ENCODE measurements at regions not wholly inside any gene's neighbourhood (a gene's known extent, or its start where the extent isn't known, plus 50 kb on each side); places are given as distances from the start of the nearest gene placed in this dataset.
"Not testable (repeated sequence)": the region's sequence is repeated elsewhere in the genome, so short reads cannot be mapped to it uniquely, and the experiment has no call there.

DNA sequence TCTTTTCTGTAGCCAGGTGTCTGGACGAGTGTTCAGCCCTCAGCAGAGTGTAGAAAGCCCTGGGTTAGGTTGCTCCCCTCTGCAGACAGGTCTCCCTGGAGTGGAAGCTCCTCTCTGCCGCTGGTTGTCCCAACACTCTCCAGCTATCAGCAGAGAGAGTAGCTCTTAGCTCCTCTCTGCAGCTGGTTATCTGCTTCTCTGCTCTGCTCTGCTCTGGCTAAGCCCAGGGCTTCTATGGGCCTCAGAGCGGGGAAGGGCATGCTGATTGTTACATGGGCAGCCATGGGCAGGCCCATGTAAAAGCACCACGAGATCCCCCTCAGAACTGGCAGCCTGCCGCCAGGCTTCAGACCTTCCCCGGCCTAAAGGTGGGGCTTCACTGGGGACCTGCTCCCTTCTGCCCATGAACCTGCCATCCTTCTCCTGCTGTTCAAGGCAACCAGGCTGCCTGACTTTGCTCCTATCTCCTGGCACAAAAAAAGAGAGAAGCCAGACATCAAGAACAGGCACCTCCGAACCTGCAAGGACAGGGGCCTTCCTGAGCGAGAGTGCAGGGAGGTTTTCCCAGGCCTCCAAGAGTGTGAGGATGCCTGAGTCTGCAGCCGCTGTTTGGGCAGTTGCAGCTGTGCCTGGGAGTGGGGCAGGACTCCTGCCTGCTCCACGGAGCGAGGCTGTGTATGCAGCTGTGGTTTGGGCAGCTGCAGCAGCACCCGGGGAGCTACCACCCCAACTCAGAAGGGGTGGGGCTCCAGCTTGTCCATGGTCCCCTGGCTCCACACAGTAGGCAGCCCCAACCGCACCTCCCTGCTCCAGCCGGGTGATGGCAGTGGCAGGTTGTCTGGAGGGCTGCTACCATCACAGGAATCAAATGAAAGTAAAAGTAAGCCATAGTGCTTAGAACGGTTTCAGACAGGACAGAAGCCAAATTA, 973.7 kb downstream of the LTN1 start:
- no peak overlapping the region for H3K4me3 ChIP-seq (ENCODE audit: low read depth, low read length)
- TF ChIP-seq, protein P1, sequence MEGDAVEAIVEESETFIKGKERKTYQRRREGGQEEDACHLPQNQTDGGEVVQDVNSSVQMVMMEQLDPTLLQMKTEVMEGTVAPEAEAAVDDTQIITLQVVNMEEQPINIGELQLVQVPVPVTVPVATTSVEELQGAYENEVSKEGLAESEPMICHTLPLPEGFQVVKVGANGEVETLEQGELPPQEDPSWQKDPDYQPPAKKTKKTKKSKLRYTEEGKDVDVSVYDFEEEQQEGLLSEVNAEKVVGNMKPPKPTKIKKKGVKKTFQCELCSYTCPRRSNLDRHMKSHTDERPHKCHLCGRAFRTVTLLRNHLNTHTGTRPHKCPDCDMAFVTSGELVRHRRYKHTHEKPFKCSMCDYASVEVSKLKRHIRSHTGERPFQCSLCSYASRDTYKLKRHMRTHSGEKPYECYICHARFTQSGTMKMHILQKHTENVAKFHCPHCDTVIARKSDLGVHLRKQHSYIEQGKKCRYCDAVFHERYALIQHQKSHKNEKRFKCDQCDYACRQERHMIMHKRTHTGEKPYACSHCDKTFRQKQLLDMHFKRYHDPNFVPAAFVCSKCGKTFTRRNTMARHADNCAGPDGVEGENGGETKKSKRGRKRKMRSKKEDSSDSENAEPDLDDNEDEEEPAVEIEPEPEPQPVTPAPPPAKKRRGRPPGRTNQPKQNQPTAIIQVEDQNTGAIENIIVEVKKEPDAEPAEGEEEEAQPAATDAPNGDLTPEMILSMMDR (IDR thresholded peaks at IDR 0.05; ENCODE audit: borderline replicate concordance, insufficient read depth, low read depth, low read length) = no peak

DNA sequence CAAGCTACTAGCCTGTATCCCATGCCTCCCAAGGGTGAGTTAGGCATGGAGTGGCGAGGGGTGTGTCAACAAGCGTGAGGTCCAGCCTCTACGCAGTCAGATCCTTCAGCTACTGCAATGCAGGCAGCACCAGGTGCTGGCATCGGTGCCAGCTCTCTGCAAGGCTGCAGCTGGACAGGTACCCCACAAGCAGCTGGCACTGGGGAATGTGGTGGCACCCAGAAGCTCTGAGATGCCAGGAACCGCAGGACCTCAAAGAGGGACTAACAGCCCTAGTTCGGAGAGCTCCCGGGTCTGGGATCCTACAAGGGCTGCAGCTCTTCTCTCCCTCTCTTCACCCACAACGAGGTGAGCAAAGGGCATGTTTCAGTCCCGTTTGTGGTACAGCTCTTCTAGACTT, 974.5 kb downstream of the LTN1 start:
- no peak overlapping the region for H3K4me3 ChIP-seq (ENCODE audit: low read depth, low read length)
- TF ChIP-seq, protein P1 (IDR thresholded peaks at IDR 0.05; ENCODE audit: borderline replicate concordance, insufficient read depth, low read depth, low read length) = no peak

DNA sequence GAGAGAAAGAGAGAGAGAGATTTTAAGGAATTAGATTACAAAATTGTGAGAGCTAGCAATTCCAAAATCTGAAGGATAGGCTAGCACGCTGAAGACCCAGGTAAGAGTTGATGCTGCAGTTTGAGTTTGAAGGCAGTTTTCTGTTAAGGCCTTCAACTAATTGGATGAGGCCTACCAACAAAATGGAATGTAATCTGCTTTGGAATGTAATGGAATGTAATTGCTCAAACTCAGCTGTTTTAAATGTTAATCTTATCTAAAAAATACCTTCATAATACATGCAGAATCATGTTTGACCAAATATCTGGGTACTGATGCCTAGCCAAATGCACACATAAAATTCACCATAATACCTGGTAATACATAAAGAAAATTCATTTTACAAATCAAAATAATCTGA, 976.1 kb downstream of the LTN1 start:
- TF ChIP-seq, protein P1 (IDR thresholded peaks at IDR 0.05; ENCODE audit: borderline replicate concordance, insufficient read depth, low read depth, low read length) = no peak

DNA sequence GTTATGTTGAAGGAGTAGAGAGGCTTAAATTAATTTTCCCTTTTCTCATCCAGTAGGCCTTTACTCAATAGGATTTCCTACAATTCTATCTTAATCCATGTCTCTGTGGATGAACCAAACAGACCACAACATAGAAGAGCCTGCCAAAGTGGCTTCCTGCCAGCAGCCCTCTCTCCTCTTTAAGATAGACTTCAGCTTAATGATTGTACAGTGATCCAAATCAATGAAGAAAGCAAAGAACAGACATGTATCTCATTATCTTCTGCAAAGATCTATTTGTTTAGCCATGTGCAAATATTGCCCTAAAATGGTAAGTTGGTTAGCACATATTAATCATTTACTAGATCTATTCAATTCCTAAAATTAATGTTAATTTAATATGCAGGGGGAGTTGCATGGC, 979.6 kb downstream of the LTN1 start:
- not testable (repeated sequence) for H3K4me3 ChIP-seq (ENCODE audit: low read depth, low read length)

More for the DNA sequence above, 976.1 kb downstream of the LTN1 start:
- no peak overlapping the region for H3K4me3 ChIP-seq (ENCODE audit: low read depth, low read length)

DNA sequence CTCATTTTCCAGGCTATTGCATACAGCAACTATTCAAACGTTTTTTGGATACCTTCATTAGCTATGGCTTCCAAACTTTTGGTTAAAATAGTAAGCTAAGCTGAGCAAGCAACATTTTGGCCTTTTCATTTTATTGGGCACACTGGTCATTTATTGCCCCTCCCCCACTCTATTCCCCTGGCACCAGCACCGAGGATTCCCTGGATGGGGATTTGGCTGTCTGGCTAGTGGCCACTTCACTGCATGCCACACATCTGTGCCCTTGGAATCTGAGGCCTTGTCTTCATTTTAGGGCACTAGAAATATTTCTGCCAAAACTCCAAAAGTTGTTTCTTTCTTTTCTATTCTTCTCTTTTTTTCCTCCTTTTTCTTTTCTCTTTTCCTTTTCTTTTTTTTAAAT, 980.7 kb downstream of the LTN1 start:
- not testable (repeated sequence) for H3K4me3 ChIP-seq (ENCODE audit: low read depth, low read length)

DNA sequence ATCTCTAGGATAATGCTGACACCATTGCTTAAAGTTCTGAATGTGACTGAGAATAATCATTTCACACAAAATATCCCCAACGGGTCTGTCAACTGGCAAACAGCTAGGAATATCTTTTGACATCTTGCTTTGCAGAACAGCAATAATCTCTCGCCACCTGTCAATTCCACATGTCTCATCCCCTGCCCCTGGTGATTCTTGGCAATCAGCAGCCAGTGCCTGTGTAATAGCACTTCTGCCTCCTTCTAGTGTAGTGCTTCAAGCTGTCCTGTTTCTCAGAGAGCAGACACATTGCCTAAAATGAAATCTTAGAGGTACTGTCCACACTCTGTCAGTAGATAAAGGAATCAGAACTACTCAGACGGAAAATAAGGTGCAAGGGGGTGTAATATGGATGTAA, 984.4 kb downstream of the LTN1 start:
- not testable (repeated sequence) for H3K4me3 ChIP-seq (ENCODE audit: low read depth, low read length)

DNA sequence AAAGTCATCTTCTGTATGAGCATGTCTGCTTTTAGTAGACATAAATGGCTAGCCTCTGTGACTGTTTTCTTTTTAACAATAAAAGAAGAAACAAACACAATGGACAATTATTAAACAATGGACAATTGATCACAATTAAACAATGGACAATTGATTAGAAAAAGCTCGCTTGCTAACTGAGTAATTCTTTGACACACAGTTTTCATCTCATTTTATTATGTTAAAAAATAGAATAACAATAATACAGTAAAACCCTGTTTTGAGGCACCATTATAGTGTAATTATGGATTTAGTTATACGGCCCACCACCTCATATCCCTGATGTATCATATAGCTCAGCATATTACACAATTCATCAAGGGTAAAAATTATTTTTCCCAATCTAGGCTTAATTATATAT, 989.0 kb downstream of the LTN1 start:
- H3K4me3 ChIP-seq (ENCODE audit: low read depth, low read length) = not testable (repeated sequence)

DNA sequence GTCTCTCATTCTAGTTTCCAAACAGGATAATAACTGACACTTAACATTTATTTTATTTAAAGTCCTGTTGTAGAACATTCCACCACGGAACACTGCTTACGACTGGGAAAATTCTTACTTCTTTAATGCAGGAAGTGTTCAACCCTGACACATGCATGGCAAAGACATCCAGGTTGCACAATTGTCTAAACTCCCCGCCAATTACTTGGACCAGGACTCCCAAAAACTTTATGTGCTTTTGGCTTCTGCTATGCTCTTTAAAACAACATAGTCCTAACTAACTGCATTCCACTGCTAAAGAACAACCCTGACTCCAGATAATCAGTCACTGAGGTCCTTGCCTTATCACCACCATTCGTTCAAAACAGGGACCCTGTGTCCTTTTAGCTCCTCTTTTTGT, 995.8 kb downstream of the LTN1 start:
- not testable (repeated sequence) for H3K4me3 ChIP-seq (ENCODE audit: low read depth, low read length)

DNA sequence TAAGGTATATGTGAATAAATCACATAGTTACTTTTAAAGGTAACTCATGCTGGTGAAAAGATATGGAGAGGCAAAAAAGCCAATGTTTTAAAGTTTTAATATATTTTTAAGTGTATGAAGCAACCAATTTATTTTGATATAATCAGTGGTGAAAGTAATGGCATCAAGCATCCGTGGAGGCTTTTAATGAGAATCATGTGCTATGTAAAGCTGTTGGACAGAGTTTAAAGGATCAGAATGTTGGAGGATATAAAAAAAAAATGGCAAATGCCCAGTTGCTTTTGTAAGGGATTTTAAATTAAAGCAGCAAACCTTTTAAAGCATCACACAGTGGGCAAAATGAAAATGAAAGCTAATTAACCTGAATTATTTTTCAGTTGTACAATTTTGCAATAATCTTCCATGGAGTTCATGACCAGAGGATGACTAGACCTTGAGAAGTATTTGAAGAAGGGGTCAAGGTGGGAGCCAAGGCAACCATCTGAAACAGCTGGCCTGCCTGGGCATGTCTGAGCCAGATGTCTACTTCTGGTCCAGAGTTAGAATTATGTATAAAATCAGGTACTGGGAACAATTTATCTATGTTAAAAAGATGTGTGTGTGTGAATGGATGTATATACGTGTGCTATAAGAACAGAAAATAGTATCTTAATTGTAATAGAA, 1007.9 kb downstream of the LTN1 start:
- H3K4me3 ChIP-seq (ENCODE audit: low read depth, low read length) = not testable (repeated sequence)

DNA sequence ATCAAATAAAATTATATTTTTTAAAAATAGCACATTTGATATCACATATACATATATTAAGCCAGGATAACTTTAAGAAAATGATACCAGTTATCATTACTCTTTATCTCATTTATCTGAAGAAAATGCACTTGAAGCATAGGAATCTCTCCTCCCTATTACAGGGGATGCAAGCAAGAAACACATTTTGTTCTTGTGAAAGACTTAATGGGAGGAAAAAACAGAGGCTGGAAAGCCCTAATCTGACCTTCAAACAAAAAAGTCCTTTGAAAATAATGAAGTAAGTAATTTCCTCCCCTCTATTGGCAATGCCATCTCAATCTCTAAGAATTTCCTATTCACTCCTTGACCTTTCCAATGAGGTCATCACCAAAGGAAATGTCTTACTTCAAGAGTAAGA, 1012.6 kb upstream of the ADAMTS5 start:
- not testable (repeated sequence) for H3K4me3 ChIP-seq (ENCODE audit: low read depth, low read length)

DNA sequence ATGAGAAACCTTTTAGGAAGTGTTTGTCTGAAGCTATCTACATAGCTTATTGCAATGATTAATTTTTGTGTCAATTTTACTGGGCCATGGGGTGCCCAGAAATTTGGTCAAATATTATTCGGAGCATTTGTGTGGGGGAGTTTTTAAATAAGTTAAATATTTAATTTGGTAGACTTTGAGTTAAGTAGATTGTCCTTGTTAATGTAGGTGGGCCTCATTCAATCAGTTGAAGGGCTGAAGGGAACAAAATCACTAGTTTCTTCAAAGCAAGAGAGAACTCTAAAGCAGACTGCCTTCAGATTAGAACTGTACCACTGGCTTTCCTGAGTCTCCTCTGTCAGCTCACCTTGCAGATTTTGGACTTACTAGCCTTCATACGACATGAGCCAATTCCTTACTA, 1008.6 kb upstream of the ADAMTS5 start:
- TF ChIP-seq, protein P1 (IDR thresholded peaks at IDR 0.05; ENCODE audit: borderline replicate concordance, insufficient read depth, low read depth, low read length) = no peak
- no peak overlapping the region for H3K4me3 ChIP-seq (ENCODE audit: low read depth, low read length)

DNA sequence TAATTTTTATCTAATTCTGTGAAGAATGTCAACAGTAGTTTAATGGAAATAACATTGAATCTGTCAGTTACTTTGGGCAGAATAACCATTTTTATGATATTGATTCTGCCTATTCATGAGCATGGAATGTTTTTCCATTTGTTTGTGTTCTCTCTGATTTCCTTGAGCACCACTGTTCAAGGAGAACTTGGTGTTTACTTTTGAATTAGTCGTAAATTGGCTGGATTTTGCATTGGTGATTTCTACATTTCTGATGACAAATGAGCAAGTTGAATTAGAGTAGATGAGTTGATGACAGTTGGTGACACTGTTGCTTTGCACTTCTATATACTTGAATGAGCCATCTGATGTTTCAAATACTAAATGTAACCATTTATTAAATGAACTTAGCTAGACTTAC, 1007.3 kb upstream of the ADAMTS5 start:
- H3K4me3 ChIP-seq (ENCODE audit: low read depth, low read length) = not testable (repeated sequence)

DNA sequence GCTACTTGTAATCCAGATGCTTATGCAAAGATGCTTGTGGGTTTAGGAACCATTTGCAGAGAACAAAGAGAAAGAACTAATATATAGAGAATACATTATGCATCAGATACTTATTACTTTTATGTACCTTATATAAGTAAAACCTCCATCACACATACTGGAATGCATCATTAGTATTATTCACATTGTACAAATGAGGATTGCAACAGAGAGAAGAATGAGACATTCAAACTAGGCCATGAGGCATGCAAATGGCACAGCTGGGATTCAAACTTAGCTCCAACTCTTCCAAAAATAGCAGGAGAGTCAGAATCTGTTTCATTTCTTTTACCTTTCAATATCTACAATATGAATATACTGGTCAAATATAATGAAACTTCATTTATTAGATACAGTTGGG, 1001.4 kb upstream of the ADAMTS5 start:
- not testable (repeated sequence) for H3K4me3 ChIP-seq (ENCODE audit: low read depth, low read length)
